ENCODE measurements at regions not wholly inside any gene's neighbourhood (a gene's known extent, or its start where the extent isn't known, plus 50 kb on each side); places are given as distances from the start of the nearest gene placed in this dataset.

DNA sequence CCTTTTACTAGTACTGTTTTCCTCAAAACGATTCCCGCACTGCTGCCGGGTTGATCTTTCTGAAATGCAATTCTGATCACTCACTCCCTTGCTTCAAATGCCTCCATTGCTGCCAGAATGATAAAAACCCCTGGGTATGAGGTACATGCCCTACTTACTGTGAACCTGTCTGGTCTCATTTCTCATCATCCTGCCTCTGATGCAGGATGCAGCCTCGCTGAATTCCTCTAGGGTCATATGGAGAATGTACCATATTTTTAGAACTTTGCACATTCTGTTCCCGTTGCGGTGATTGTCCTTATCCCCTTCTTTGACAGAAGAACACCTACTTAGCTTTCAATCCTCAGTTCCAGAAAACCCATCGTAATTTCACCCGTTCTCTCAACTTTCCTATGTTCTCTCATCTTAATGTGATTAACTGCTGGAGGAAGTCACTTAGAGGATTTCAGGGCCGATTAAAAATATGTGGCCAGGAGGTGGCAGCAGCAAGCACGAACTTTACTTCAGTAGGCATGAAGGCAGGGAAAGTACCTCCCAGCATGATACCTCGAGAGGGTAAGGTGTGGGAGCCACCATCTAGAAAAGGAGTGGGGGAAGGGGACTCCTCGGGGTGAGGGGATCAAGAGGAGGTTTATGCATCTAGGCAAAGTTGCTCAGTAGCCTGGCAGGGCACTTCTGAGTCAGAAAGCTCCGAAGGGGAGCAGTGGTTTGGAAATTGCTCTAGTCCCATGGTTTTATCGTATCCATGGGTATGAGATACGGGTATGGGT lies 361.5 kb upstream of the ZP4 start:
- TF ChIP-seq, protein P1, sequence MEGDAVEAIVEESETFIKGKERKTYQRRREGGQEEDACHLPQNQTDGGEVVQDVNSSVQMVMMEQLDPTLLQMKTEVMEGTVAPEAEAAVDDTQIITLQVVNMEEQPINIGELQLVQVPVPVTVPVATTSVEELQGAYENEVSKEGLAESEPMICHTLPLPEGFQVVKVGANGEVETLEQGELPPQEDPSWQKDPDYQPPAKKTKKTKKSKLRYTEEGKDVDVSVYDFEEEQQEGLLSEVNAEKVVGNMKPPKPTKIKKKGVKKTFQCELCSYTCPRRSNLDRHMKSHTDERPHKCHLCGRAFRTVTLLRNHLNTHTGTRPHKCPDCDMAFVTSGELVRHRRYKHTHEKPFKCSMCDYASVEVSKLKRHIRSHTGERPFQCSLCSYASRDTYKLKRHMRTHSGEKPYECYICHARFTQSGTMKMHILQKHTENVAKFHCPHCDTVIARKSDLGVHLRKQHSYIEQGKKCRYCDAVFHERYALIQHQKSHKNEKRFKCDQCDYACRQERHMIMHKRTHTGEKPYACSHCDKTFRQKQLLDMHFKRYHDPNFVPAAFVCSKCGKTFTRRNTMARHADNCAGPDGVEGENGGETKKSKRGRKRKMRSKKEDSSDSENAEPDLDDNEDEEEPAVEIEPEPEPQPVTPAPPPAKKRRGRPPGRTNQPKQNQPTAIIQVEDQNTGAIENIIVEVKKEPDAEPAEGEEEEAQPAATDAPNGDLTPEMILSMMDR (conservative IDR thresholded peaks at IDR 0.05; ENCODE audit: low read depth, low read length), result peak; percentile 80
- no peak overlapping the region for H3K4me3 ChIP-seq (ENCODE audit: low read depth, low read length)
- DNase-seq (ENCODE audit: low read depth), result peak; percentile 29

DNA sequence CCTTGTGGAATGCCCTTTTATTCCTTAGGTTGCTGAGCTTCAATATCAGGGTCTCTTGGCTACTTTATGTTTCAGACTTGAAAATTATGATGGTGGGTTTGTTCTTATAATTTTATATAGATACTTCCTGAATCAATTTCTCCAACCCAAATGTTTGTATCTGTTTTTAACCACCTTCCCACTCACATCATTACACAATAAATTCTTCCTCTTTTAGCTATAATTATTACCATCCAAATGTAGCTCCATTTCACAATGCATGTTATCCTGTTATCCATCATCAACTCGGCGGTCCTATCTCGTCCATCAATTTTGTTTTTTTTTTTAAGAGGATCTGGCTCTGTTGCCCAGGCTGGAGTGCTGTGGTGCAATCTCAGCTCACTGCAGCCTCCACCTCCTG lies 357.6 kb upstream of the ZP4 start:
- H3K4me3 ChIP-seq (ENCODE audit: low read depth, low read length), result no peak overlapping the region
- no peak for DNase-seq (ENCODE audit: low read depth)
- TF ChIP-seq, protein P1 (conservative IDR thresholded peaks at IDR 0.05; ENCODE audit: low read depth, low read length), result no peak

DNA sequence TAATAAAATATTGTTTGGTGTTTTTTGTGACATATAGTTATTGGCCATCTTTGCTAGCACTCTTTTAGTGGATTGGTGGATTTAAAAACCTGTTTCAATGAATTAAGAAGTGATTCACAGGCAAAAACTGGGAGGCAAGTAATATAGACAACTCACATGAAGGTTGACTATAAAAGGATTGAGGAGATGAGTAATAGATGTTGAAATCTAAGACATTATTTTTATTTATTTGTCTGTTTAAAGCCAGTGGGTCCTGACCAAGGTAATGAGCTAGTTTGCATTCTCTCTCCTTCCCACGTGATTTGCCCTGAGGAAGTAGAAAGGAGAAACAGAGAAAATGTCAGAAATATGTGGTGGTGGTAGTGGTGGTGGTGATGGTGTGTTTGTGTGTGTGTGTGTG lies 351.5 kb upstream of the ZP4 start:
- no peak for DNase-seq (ENCODE audit: low read depth)
- TF ChIP-seq, protein P1 (conservative IDR thresholded peaks at IDR 0.05; ENCODE audit: low read depth, low read length), result no peak
- no peak overlapping the region for H3K4me3 ChIP-seq (ENCODE audit: low read depth, low read length)

DNA sequence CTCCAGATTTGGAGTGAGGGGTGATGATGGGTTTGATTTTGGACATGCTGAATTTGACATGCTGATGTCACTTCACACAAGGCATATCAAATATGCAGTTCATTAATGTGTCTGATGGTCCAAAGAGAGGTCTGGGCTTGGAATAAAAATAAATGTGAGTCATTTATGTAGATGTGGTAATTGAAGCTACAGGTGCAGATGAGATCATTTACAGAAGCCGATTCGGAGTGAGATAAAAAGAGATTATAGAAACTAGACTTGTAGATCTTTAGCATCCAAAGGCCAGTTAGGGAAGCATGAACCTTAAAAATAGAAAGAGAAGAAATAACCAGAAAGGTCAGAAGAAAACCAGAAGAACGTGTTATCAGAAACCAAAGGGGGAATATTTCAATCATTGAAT lies 350.9 kb upstream of the ZP4 start:
- no peak for DNase-seq (ENCODE audit: low read depth)
- H3K4me3 ChIP-seq (ENCODE audit: low read depth, low read length), result no peak overlapping the region
- TF ChIP-seq, protein P1 (conservative IDR thresholded peaks at IDR 0.05; ENCODE audit: low read depth, low read length), result no peak

DNA sequence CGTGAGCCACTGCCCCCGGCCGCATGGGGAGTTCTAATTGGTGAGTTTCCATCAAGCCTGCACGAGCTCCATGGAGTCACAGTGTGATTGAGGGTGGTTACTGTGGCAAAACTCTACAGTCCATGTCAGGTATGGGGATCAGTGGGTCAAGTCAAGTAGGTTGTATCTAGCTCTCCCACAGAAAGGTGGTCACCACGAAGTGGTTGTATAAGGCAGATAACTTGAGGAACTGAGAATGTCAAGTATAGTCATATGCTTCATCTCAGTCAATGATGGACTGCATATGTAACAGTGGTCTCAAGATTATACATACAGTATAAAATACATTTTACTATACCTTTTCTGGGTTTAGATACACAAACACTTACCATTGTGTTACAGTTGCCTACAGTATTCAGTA lies 348.6 kb upstream of the ZP4 start:
- no peak for DNase-seq (ENCODE audit: low read depth)
- TF ChIP-seq, protein P1 (conservative IDR thresholded peaks at IDR 0.05; ENCODE audit: low read depth, low read length), result no peak

DNA sequence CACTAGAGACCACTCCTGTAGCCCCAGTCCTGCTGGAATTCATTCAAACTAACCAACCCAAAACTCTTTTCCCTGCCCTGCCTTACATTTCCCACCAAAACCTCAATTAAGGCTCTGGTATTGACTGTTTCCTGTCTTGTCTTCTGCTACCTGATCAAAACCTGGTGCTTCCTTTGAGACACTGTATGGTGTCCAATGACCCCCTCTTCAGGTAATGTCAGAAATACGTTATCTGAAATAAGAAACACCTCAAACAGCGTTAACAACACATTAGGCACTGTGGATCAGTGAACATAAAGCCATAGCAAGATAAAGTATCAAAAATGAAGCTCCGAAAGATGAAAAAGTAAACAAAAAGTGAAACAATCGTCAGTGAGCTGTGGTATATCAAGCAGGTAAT lies 343.2 kb upstream of the ZP4 start:
- no peak for DNase-seq (ENCODE audit: low read depth)
- H3K4me3 ChIP-seq (ENCODE audit: low read depth, low read length), result no peak overlapping the region
- TF ChIP-seq, protein P1 (conservative IDR thresholded peaks at IDR 0.05; ENCODE audit: low read depth, low read length), result no peak

More for the DNA sequence above, 348.6 kb upstream of the ZP4 start:
- H3K4me3 ChIP-seq (ENCODE audit: low read depth, low read length), result no peak overlapping the region

Data from epithelial cell of proximal tubule (primary cell).